ENCODE measurements at regions not wholly inside any gene's neighbourhood (a gene's known extent, or its start where the extent isn't known, plus 50 kb on each side); places are given as distances from the start of the nearest gene placed in this dataset.

DNA sequence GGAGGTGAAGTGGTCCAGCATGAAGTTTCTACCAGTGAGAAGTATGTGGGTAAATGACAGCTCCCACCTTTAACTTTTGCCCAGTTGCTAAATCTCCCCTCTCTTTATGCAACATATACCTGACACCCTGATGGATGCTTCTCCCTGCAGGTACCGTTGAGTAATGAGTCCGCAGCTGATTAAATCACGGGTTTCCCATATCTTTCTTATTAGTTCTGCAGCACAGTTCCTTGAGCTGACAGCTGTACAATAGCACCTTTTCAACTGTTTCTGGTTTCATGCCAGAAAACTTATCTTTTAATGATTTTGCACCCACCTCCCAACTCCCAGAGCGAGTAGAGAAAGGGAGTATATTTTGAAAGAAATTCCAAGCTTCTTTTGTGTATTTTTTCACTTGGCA is 161.0 kb upstream of the TUT7 start:
- ATAC-seq (ENCODE audit: low read depth) (no peak), DNase-seq (no peak)
- CTCF ChIA-PET = no interaction called here
- H3K27ac Mint-ChIP-seq = no peak overlapping the region
- intact Hi-C loops (cut with micrococcal nuclease) = no loop called here
- POLR2A ChIA-PET = no interaction called here
- no peaks in the 10 kb centered on the region for H3K79me2 ChIP-seq (ENCODE audit: control insufficient read depth, insufficient read depth, low read length)
- H3K4me1 Mint-ChIP-seq = no peaks in the 10 kb centered on the region
- H3K27me3 Mint-ChIP-seq = peaks cover 3% of the 10 kb centered on the region
- no peak overlapping the region for H3K9ac ChIP-seq (ENCODE audit: low read length)
- H4K20me1 ChIP-seq (ENCODE audit: control insufficient read depth, insufficient read depth, low read length, poor library complexity, severe bottlenecking) = no peaks in the 10 kb centered on the region
- TF ChIP-seq CTCF (IDR thresholded peaks at IDR 0.05) (no peak), EZH2 (IDR thresholded peaks at IDR 0.05; ENCODE audit: borderline replicate concordance, insufficient read depth, low read depth, low read length, poor library complexity, severe bottlenecking) (no peak)
- H3K27ac ChIP-seq (ENCODE audit: low read length in 2 of 2) = no peak overlapping the region
- H3K9me3 ChIP-seq (ENCODE audit: control extremely low read depth in 1 of 3, control insufficient read depth in 2 of 3, insufficient read depth in 1 of 3, low read length in 2 of 3) = no peaks in the 10 kb centered on the region
- H3K4me3 Mint-ChIP-seq = no peak overlapping the region
- no peak overlapping the region for H3K4me3 ChIP-seq (ENCODE audit: control extremely low read depth in 1 of 5, extremely low read depth in 1 of 5, insufficient read depth in 1 of 5, low read depth in 2 of 5, low read length in 4 of 5)
- no peaks in the 10 kb centered on the region for H3K36me3 ChIP-seq (replicated peaks in 1 of 2; ENCODE audit: control extremely low read depth in 1 of 2, control insufficient read depth in 1 of 2, extremely low read depth in 1 of 2, insufficient read depth in 2 of 2, low read length in 1 of 2)
- H3K27me3 ChIP-seq (replicated peaks in 1 of 4; ENCODE audit: control extremely low read depth in 1 of 4, control insufficient read depth in 3 of 4, insufficient read depth in 4 of 4, low read length in 3 of 4) = no peaks in the 10 kb centered on the region
- H2AFZ ChIP-seq (ENCODE audit: insufficient read depth, low read depth, low read length, poor library complexity, severe bottlenecking) = no peak overlapping the region
- no peaks in the 10 kb centered on the region for H3K4me1 ChIP-seq (ENCODE audit: control insufficient read depth in 2 of 2, insufficient read depth in 2 of 2, low read length in 2 of 2)
- 89% methylated on average over 3 of the region's 4 CpGs for WGBS (ENCODE audit: insufficient coverage)
- H3K4me2 ChIP-seq (replicated peaks; ENCODE audit: low read depth, low read length, poor library complexity, severe bottlenecking) = no peak overlapping the region
- H3K9me3 Mint-ChIP-seq (ENCODE audit: insufficient read depth) = no peaks in the 10 kb centered on the region

GRCh38 chr9:86513429-86513828 is 159.2 kb upstream of the TUT7 start:
- H3K9me3 Mint-ChIP-seq (ENCODE audit: insufficient read depth) = no peaks in the 10 kb centered on the region
- no peaks in the 10 kb centered on the region for H3K4me1 ChIP-seq (ENCODE audit: control insufficient read depth in 2 of 2, insufficient read depth in 2 of 2, low read length in 2 of 2)
- H3K4me3 Mint-ChIP-seq = no peak overlapping the region
- POLR2A ChIA-PET = no interaction called here
- no peaks in the 10 kb centered on the region for H3K36me3 ChIP-seq (replicated peaks in 1 of 2; ENCODE audit: control extremely low read depth in 1 of 2, control insufficient read depth in 1 of 2, extremely low read depth in 1 of 2, insufficient read depth in 2 of 2, low read length in 1 of 2)
- H3K4me1 Mint-ChIP-seq = no peaks in the 10 kb centered on the region
- DNase-seq = no peak
- H3K27ac Mint-ChIP-seq = no peak overlapping the region
- intact Hi-C loops (cut with micrococcal nuclease) = no loop called here
- ATAC-seq (ENCODE audit: low read depth) = no peak
- peaks cover 3% of the 10 kb centered on the region for H3K27me3 Mint-ChIP-seq
- TF ChIP-seq EZH2 (IDR thresholded peaks at IDR 0.05; ENCODE audit: borderline replicate concordance, insufficient read depth, low read depth, low read length, poor library complexity, severe bottlenecking) = no peak
- TF ChIP-seq CTCF (IDR thresholded peaks at IDR 0.05) = no peak
- no peaks in the 10 kb centered on the region for H3K79me2 ChIP-seq (ENCODE audit: control insufficient read depth, insufficient read depth, low read length)
- H3K9ac ChIP-seq (ENCODE audit: low read length) = no peak overlapping the region
- H2AFZ ChIP-seq (ENCODE audit: insufficient read depth, low read depth, low read length, poor library complexity, severe bottlenecking) = no peak overlapping the region
- no peaks in the 10 kb centered on the region for H3K27me3 ChIP-seq (replicated peaks in 1 of 4; ENCODE audit: control extremely low read depth in 1 of 4, control insufficient read depth in 3 of 4, insufficient read depth in 4 of 4, low read length in 3 of 4)
- WGBS (ENCODE audit: insufficient coverage) = 93% methylated on average over 2 of the region's 2 CpGs
- no peaks in the 10 kb centered on the region for H4K20me1 ChIP-seq (ENCODE audit: control insufficient read depth, insufficient read depth, low read length, poor library complexity, severe bottlenecking)
- no peaks in the 10 kb centered on the region for H3K9me3 ChIP-seq (ENCODE audit: control extremely low read depth in 1 of 3, control insufficient read depth in 2 of 3, insufficient read depth in 1 of 3, low read length in 2 of 3)
- H3K27ac ChIP-seq (ENCODE audit: low read length in 2 of 2) = no peak overlapping the region
- H3K4me2 ChIP-seq (replicated peaks; ENCODE audit: low read depth, low read length, poor library complexity, severe bottlenecking) = no peak overlapping the region
- H3K4me3 ChIP-seq (ENCODE audit: control extremely low read depth in 1 of 5, extremely low read depth in 1 of 5, insufficient read depth in 1 of 5, low read depth in 2 of 5, low read length in 4 of 5) = no peak overlapping the region
- CTCF ChIA-PET = no interaction called here
